OCI-LY7 (cell line): ENCODE measurements at regions not wholly inside any gene's neighbourhood (a gene's known extent, or its start where the extent isn't known, plus 50 kb on each side); places are given as distances from the start of the nearest gene placed in this dataset.

Source experiments
- BruUV-seq: library from RNA; stranded (reverse); fragments of 400-500 nt; replicated peaks from 2 replicates; lab custom pipeline; 2021; lab: Mats Ljungman, UMichigan
- CTCF ChIA-PET: fragments of 300-600 bp; sonication (Branson Sonifier 250); formaldehyde crosslinking; loops from one replicate; lab custom pipeline; 2022; ENCODE audit warnings: antibody characterized with exemption; ENCODE audit not compliant: unreplicated experiment; lab: Charles Lee
- POLR2A ChIA-PET: fragments of 300-600 bp; sonication (Branson Sonifier 250); formaldehyde crosslinking; loops from one replicate; lab custom pipeline; 2022; ENCODE audit warnings: antibody characterized with exemption; lab: Charles Lee
- DNase-seq: peaks from one replicate; pipeline ENCODE4 v3.0.0-alpha.2; 2015; ENCODE audit warnings: low spot score
- H2AFZ ChIP-seq: fragments of 200-600 bp; sonication (generic), shearing (Covaris generic); 2 replicates; pipeline ENCODE4 v1.6.1; 2014; ENCODE audit warnings: mild to moderate bottlenecking, antibody characterized with exemption, low read length, moderate library complexity
- H3K27ac ChIP-seq: fragments of 200-600 bp; sonication (generic); 2 replicates; pipeline ENCODE4 v1.5.1; 2014; ENCODE audit warnings: mixed run types, low read depth, mild to moderate bottlenecking, moderate library complexity, low read length, inconsistent platforms; ENCODE audit not compliant: poor library complexity, severe bottlenecking
- H3K36me3 ChIP-seq: fragments of 200-600 bp; sonication (generic); 2 replicates; pipeline ENCODE4 v1.6.1; 2014; ENCODE audit warnings: mild to moderate bottlenecking, antibody characterized with exemption, low read length, moderate library complexity, mixed read lengths; ENCODE audit not compliant: insufficient read depth
- H3K4me1 ChIP-seq: fragments of 200-600 bp; sonication (generic); 2 replicates; pipeline ENCODE4 v1.5.1; 2014; ENCODE audit warnings: mild to moderate bottlenecking, low read length; ENCODE audit not compliant: insufficient read depth, poor library complexity, severe bottlenecking
- H3K4me2 ChIP-seq: fragments of 200-600 bp; sonication (generic); 2 replicates; pipeline ENCODE4 v1.6.1; 2014; ENCODE audit warnings: mild to moderate bottlenecking, low read length
- H3K4me3 ChIP-seq: fragments of 200-600 bp; sonication (generic); 2 replicates; pipeline ENCODE4 v1.5.1; 2014; ENCODE audit warnings: mild to moderate bottlenecking, low read depth, low read length; ENCODE audit not compliant: poor library complexity, severe bottlenecking
- H3K79me2 ChIP-seq: fragments of 200-600 bp; sonication (generic); 2 replicates; pipeline ENCODE4 v1.6.1; 2016; ENCODE audit warnings: low read depth, mild to moderate bottlenecking, low read length, moderate library complexity, mixed read lengths; ENCODE audit not compliant: insufficient read depth
- H3K9me2 ChIP-seq: fragments of 200-600 bp; sonication (generic); 2 replicates; pipeline ENCODE4 v1.6.1; 2016; ENCODE audit warnings: mild to moderate bottlenecking, low read length, mixed read lengths; ENCODE audit not compliant: insufficient read depth
- H3K9me3 ChIP-seq: fragments of 200-600 bp; sonication (generic); 2 replicates; pipeline ENCODE4 v1.6.1; 2014; ENCODE audit warnings: mild to moderate bottlenecking, mixed run types, low read length, mixed read lengths
- H4K20me1 ChIP-seq: fragments of 200-600 bp; sonication (generic); 2 replicates; pipeline ENCODE4 v1.6.1; 2014; ENCODE audit warnings: mild to moderate bottlenecking, antibody characterized with exemption, low read length, moderate library complexity, mixed read lengths; ENCODE audit not compliant: insufficient read depth
- EZH2phosphoT487 ChIP-seq: fragments of 200-600 bp; sonication (generic); IDR thresholded peaks from 2 replicates; pipeline ENCODE4 v1.6.1; 2018; ENCODE audit warnings: low read depth, borderline replicate concordance, mild to moderate bottlenecking, mixed run types, antibody characterized with exemption, low read length, moderate library complexity, mixed read lengths
- intact Hi-C: fragments of 100-400 bp; cut with micrococcal nuclease; formaldehyde crosslinking; loops from one replicate; pipeline ENCODE4 v1.10.0; 2022; ENCODE audit not compliant: unreplicated experiment
- TF ChIP-seq, protein P1 (sequence below): fragments of 200-600 bp; sonication (generic); conservative IDR thresholded peaks from 2 replicates; pipeline ENCODE4 v1.5.1; 2014; ENCODE audit warnings: mild to moderate bottlenecking, antibody characterized with exemption, low read length, moderate library complexity, mixed read lengths

GRCh38 chr3:56862352-56863062 is 60.8 kb upstream of the ARHGEF3 start:
- Histone ChIP-seq H3K9me3 (no peaks in the 10 kb centered on the region), H3K27ac (no peak overlapping the region), H3K36me3 (0 out of 2 replicates have a peak, but pooled peaks cover 3% of the 10 kb centered on the region), H3K9me2 (no peaks in the 10 kb centered on the region), H3K79me2 (no peaks in the 10 kb centered on the region), H3K4me3 (no peak overlapping the region), H3K4me2 (no peak overlapping the region; the same call in 1 of the 2 replicates), H3K4me1 (peaks cover 22% of the 10 kb centered on the region), H2AFZ (no peak overlapping the region), H4K20me1 (no peaks in the 10 kb centered on the region)
- intact Hi-C loops, result no loop called here
- no TSS peak for BruUV-seq
- ChIA-PET POLR2A (interaction anchor here (0.6 to 0.9 kb wide), 3 partner anchors 8 to 1503 kb away, joined by 3 to 6 read pairs (median 4); no protein-coding TSS in a partner anchor), CTCF (no interaction called here)
- no peak for DNase-seq
- TF ChIP-seq, protein P1, sequence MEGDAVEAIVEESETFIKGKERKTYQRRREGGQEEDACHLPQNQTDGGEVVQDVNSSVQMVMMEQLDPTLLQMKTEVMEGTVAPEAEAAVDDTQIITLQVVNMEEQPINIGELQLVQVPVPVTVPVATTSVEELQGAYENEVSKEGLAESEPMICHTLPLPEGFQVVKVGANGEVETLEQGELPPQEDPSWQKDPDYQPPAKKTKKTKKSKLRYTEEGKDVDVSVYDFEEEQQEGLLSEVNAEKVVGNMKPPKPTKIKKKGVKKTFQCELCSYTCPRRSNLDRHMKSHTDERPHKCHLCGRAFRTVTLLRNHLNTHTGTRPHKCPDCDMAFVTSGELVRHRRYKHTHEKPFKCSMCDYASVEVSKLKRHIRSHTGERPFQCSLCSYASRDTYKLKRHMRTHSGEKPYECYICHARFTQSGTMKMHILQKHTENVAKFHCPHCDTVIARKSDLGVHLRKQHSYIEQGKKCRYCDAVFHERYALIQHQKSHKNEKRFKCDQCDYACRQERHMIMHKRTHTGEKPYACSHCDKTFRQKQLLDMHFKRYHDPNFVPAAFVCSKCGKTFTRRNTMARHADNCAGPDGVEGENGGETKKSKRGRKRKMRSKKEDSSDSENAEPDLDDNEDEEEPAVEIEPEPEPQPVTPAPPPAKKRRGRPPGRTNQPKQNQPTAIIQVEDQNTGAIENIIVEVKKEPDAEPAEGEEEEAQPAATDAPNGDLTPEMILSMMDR, result no peak
- TF ChIP-seq EZH2phosphoT487, result no peak

GRCh38 chr3:56861511-56861910 is 59.8 kb upstream of the ARHGEF3 start:
- BruUV-seq, result no TSS peak
- CTCF ChIA-PET, result no interaction called here
- DNase-seq, result no peak
- H3K27ac ChIP-seq, result no peak overlapping the region
- no peak overlapping the region for H2AFZ ChIP-seq
- no peak overlapping the region for H3K4me3 ChIP-seq
- H3K4me1 ChIP-seq, result peaks cover 25% of the 10 kb centered on the region
- 0 out of 2 replicates have a peak, but pooled peaks cover 3% of the 10 kb centered on the region for H3K36me3 ChIP-seq
- POLR2A ChIA-PET, result interaction anchor here (0.6 to 0.7 kb wide), 4 partner anchors 53 to 210 kb away, joined by 4 to 5 read pairs (median 4); no protein-coding TSS in a partner anchor
- H3K9me3 ChIP-seq, result no peaks in the 10 kb centered on the region
- no peak overlapping the region for H3K4me2 ChIP-seq
- H4K20me1 ChIP-seq, result no peaks in the 10 kb centered on the region
- H3K9me2 ChIP-seq, result no peaks in the 10 kb centered on the region
- no peaks in the 10 kb centered on the region for H3K79me2 ChIP-seq
- TF ChIP-seq, protein P1, result no peak
- TF ChIP-seq EZH2phosphoT487, result no peak
- intact Hi-C loops, result no loop called here

GRCh38 chr3:56860939-56861338 is 59.2 kb upstream of the ARHGEF3 start:
- Histone ChIP-seq H3K4me2 (no peak overlapping the region), H3K36me3 (0 out of 2 replicates have a peak, but pooled peaks cover under 1% of the 10 kb centered on the region), H3K4me3 (no peak overlapping the region), H3K9me3 (no peaks in the 10 kb centered on the region), H3K79me2 (no peaks in the 10 kb centered on the region), H2AFZ (no peak overlapping the region), H3K4me1 (peaks cover 30% of the 10 kb centered on the region), H4K20me1 (no peaks in the 10 kb centered on the region), H3K27ac (no peak overlapping the region), H3K9me2 (no peaks in the 10 kb centered on the region)
- no TSS peak for BruUV-seq
- no peak for DNase-seq
- POLR2A ChIA-PET, result interaction anchor here (0.6 to 0.7 kb wide), 3 partner anchors 53 to 104 kb away, joined by 4 to 5 read pairs (median 5); no protein-coding TSS in a partner anchor
- TF ChIP-seq, protein P1, result no peak
- no peak for TF ChIP-seq EZH2phosphoT487
- CTCF ChIA-PET, result no interaction called here
- intact Hi-C loops, result no loop called here
